SU-DHL-6 (cell line): ENCODE measurements at regions not wholly inside any gene's neighbourhood (a gene's known extent, or its start where the extent isn't known, plus 50 kb on each side); places are given as distances from the start of the nearest gene placed in this dataset.

Experiments
- H2AFZ ChIP-seq: fragments of 200-600 bp; sonication (generic); 2 replicates; pipeline ENCODE4 v1.6.1; 2014; ENCODE audit warnings: low read depth, mild to moderate bottlenecking, moderate library complexity, mixed read lengths, antibody characterized with exemption, low read length; ENCODE audit not compliant: severe bottlenecking
- H3F3A ChIP-seq: fragments of 200-600 bp; shearing (Covaris generic); 2 replicates; pipeline ENCODE4 v1.6.0; 2016; ENCODE audit warnings: antibody characterized with exemption, mild to moderate bottlenecking; ENCODE audit not compliant: insufficient read depth
- H3K27ac ChIP-seq: fragments of 200-600 bp; sonication (generic); 2 replicates; pipeline ENCODE4 v1.5.1; 2016; ENCODE audit warnings: low read depth, mild to moderate bottlenecking, low read length, moderate library complexity, mixed read lengths
- H3K27me3 ChIP-seq: fragments of 200-600 bp; sonication (generic), shearing (Covaris generic); 2 replicates; pipeline ENCODE4 v1.6.0; 2014; ENCODE audit warnings: mild to moderate bottlenecking, low read length
- H3K36me3 ChIP-seq: fragments of 200-600 bp; sonication (generic); 2 replicates; pipeline ENCODE4 v1.6.1; 2014; ENCODE audit warnings: mild to moderate bottlenecking, low read length, mixed read lengths
- H3K4me2 ChIP-seq: fragments of 300-600, 200-600 bp; shearing (Covaris generic), sonication (generic); 2 replicates; pipeline ENCODE4 v1.6.0; 2014; ENCODE audit warnings: low read length, low read depth, mild to moderate bottlenecking; ENCODE audit not compliant: poor library complexity, severe bottlenecking
- H3K4me3 ChIP-seq: fragments of 200-600 bp; sonication (generic); 2 replicates; pipeline ENCODE4 v1.5.1; 2014; ENCODE audit warnings: antibody characterized with exemption, low read length, mild to moderate bottlenecking, mixed read lengths; ENCODE audit not compliant: insufficient read depth, poor library complexity, severe bottlenecking
- H3K79me2 ChIP-seq: fragments of 200-600 bp; sonication (generic); 2 replicates; pipeline ENCODE4 v1.6.1; 2014; ENCODE audit warnings: mild to moderate bottlenecking, low read length, moderate library complexity; ENCODE audit not compliant: insufficient read depth
- H3K9ac ChIP-seq: fragments of 200-600 bp; sonication (generic); 2 replicates; pipeline ENCODE4 v1.7.0; 2014; ENCODE audit warnings: mild to moderate bottlenecking, low read length
- H3K9me2 ChIP-seq: fragments of 200-600 bp; sonication (generic); replicated peaks from 2 replicates; pipeline ENCODE4 v1.6.1; 2014; ENCODE audit warnings: low read length; ENCODE audit not compliant: insufficient read depth
- H3K9me3 ChIP-seq: fragments of 200-600 bp; sonication (generic); 2 replicates; pipeline ENCODE4 v1.6.1; 2014; ENCODE audit warnings: low read length, mixed read lengths; ENCODE audit not compliant: insufficient read depth
- H4K20me1 ChIP-seq: fragments of 200-600 bp; sonication (generic); 2 replicates; pipeline ENCODE4 v1.6.1; 2014; ENCODE audit warnings: low read depth, mild to moderate bottlenecking, antibody characterized with exemption, low read length, moderate library complexity, mixed read lengths
- EZH2phosphoT487 ChIP-seq: fragments of 200-600 bp; sonication (generic), shearing (Covaris generic); conservative IDR thresholded peaks from 2 replicates; pipeline ENCODE4 v1.6.1; 2018; ENCODE audit warnings: mild to moderate bottlenecking, antibody characterized with exemption, low read length, moderate library complexity, mixed read lengths
- TF ChIP-seq, protein P1 (sequence below): fragments of 200-600 bp; sonication (generic); IDR thresholded peaks from one replicate; pipeline ENCODE4 v1.5.1; 2017; ENCODE audit warnings: antibody characterized with exemption, mild to moderate bottlenecking, low read length, moderate library complexity; ENCODE audit not compliant: insufficient read depth, poor library complexity, severe bottlenecking

DNA sequence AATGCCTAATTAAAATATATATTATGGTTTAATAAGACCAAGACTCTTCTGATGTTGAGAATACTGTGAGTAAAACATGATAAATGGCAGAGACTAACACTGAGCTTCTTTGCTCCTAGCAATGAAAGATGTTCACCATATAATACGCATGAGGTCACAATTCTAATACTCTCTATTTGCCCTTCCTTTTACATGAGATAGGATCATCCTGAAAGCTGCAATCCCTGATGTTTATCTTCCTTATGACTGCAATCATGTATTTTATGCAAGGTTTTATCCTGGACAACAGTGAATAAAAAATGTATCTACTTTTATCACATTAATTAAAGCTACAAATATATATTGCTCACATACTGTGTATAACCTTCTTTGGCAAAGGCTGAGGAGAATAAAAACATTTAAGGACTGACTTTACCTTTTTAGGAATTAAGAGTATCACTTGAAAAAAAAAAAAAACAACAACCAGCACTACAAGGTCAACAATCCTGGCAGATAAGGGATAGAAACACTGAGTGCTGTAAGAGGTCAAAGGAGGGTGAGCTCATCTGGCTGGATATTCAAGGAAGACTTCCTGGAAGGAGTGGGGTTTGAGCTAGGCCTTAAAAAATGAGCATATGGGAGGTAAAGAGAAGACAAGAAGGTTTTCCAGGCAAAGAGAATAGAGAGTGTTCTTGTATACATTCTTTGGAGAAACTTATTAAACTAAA is 99.9 kb downstream of the AREG start:
- Histone ChIP-seq H3F3A (no peaks in the 10 kb centered on the region), H3K4me2 (no peak overlapping the region), H2AFZ (no peak overlapping the region), H3K9me3 (no peaks in the 10 kb centered on the region), H3K27me3 (no peaks in the 10 kb centered on the region), H3K27ac (no peak overlapping the region), H4K20me1 (no peaks in the 10 kb centered on the region), H3K36me3 (no peaks in the 10 kb centered on the region), H3K79me2 (no peaks in the 10 kb centered on the region), H3K9me2 (no peaks in the 10 kb centered on the region), H3K9ac (no peak overlapping the region), H3K4me3 (no peak overlapping the region)
- TF ChIP-seq, protein P1, sequence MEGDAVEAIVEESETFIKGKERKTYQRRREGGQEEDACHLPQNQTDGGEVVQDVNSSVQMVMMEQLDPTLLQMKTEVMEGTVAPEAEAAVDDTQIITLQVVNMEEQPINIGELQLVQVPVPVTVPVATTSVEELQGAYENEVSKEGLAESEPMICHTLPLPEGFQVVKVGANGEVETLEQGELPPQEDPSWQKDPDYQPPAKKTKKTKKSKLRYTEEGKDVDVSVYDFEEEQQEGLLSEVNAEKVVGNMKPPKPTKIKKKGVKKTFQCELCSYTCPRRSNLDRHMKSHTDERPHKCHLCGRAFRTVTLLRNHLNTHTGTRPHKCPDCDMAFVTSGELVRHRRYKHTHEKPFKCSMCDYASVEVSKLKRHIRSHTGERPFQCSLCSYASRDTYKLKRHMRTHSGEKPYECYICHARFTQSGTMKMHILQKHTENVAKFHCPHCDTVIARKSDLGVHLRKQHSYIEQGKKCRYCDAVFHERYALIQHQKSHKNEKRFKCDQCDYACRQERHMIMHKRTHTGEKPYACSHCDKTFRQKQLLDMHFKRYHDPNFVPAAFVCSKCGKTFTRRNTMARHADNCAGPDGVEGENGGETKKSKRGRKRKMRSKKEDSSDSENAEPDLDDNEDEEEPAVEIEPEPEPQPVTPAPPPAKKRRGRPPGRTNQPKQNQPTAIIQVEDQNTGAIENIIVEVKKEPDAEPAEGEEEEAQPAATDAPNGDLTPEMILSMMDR, result no peak
- no peak for TF ChIP-seq EZH2phosphoT487

DNA sequence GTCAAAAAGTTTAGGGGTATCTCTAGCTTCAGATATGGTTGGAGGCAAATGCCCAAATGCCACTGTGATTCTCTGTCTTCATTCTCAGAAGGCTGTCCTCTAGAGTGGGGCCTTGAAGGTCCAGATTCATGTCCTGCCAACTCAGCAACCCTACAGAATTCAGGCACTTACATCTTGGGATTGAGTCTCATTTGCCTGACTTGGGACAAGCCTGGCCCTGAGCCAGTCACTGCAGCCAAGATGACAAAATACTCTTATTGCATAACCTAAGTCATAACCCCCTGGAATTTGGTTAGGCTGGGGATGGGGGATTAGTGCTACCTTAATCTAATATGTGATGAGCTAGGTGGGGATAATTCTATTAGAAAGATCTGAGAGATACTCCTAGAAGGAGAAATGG is 100.5 kb downstream of the AREG start:
- H3F3A ChIP-seq, result no peaks in the 10 kb centered on the region
- H3K36me3 ChIP-seq, result no peaks in the 10 kb centered on the region
- no peaks in the 10 kb centered on the region for H4K20me1 ChIP-seq
- H2AFZ ChIP-seq, result no peak overlapping the region
- H3K27me3 ChIP-seq, result no peaks in the 10 kb centered on the region
- H3K9ac ChIP-seq, result no peak overlapping the region
- no peaks in the 10 kb centered on the region for H3K9me3 ChIP-seq
- H3K79me2 ChIP-seq, result no peaks in the 10 kb centered on the region
- H3K4me3 ChIP-seq, result no peak overlapping the region
- no peak overlapping the region for H3K27ac ChIP-seq
- no peak for TF ChIP-seq EZH2phosphoT487
- TF ChIP-seq, protein P1, result no peak
- no peaks in the 10 kb centered on the region for H3K9me2 ChIP-seq
- no peak overlapping the region for H3K4me2 ChIP-seq

DNA sequence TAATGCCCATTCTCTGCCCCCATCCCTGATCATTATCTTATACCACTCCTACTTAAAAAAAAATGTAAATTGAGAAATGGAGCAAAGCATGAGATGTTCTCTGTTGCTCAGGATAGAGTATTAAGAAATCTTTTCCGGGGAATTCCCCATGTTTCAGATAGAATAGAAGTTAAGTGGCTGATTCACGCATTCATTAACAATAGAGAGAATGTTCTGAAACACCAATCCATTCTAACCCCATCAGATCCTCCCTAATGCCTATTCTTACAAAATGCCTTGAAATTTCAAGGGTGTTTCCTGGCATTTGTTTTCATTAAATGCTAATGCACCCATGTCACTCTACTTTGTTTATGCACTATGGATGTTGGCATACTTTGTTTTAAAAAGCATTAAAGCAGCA is 101.1 kb downstream of the AREG start:
- Histone ChIP-seq H3F3A (no peaks in the 10 kb centered on the region), H4K20me1 (no peaks in the 10 kb centered on the region), H3K27ac (no peak overlapping the region), H2AFZ (no peak overlapping the region), H3K36me3 (no peaks in the 10 kb centered on the region), H3K9me3 (no peaks in the 10 kb centered on the region), H3K79me2 (no peaks in the 10 kb centered on the region), H3K4me2 (no peak overlapping the region), H3K9me2 (no peaks in the 10 kb centered on the region), H3K9ac (no peak overlapping the region), H3K27me3 (no peaks in the 10 kb centered on the region), H3K4me3 (no peak overlapping the region)
- no peak for TF ChIP-seq EZH2phosphoT487
- TF ChIP-seq, protein P1, result no peak
